HG03045 (cell line): ENCODE measurements at regions not wholly inside any gene's neighbourhood (a gene's known extent, or its start where the extent isn't known, plus 50 kb on each side); places are given as distances from the start of the nearest gene placed in this dataset.
A peak's percentile ranks its signal among the peaks of the same experiment; 100 is the strongest.
"Not testable (repeated sequence)": the region's sequence is repeated elsewhere in the genome, so short reads cannot be mapped to it uniquely, and the experiment has no call there.

Experiments
- ATAC-seq: cut with Tn5 transposase; IDR thresholded peaks from one replicate; pipeline ENCODE4 v1.9.1; 2021; ENCODE audit warnings: mild to moderate bottlenecking, moderate library complexity; ENCODE audit not compliant: unreplicated experiment

DNA sequence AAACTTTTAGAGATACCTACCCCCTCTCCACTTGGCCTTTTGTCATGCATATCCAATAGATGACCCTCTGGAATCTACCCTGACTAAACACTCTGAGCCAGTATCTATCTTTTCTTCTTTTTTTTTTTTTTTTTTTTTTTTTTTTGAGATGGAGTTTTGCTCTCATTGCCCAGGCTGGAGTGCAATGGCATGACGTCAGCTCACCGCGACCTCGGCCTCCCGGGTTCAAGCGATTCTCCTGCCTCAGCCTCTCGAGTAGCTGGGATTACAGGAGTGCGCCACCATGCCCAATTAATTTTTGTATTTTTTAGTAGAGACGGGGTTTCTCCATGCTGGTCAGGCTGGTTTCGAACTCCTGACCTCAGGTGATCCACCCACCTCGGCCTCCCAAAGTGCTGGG lies 50.8 kb upstream of the GRIN2B start:
- not testable (repeated sequence) for ATAC-seq

DNA sequence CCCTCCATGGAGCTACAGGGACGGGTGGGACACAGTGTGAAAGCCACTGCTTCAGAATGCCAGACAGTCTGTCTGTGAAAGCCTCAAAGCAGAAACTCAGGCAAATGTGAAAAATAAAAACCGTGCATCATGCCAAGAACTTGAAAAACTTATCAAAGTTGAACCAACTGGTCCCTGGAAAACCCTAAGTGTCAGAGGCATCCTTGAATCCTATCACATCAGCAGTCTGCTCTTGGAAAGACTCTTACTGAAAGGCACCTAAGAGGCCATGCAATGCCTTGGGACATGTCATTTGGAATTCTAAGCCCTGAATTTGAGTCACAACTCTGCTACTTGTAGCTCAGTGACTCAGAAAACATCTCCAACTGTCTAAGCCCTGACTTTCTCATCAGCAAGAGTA lies 62.4 kb upstream of the GRIN2B start:
- ATAC-seq = no peak

GRCh38 chr12:14048941-14049545 lies 67.6 kb upstream of the GRIN2B start:
- no peak for ATAC-seq

DNA sequence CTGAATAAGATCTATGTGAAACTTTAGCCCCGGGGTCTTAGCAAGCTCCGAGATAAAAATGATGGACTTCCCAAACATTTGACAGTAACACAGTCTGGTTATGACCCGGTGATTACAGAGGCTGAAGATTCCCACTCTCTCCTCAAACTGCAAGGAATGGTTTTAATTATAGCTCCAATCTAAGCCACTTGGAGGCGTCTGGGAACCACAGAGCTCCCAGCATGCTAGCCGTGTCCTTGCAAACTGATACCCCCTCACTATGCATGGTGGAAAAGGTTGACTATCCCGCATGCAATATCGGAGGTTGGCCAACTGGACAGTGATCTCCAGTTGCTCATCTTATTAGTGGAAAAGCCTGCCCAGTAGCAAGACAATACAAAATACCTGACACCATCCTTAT lies 76.5 kb upstream of the GRIN2B start:
- ATAC-seq = no peak

GRCh38 chr12:14058717-14059116 lies 77.3 kb upstream of the GRIN2B start:
- ATAC-seq = no peak

DNA sequence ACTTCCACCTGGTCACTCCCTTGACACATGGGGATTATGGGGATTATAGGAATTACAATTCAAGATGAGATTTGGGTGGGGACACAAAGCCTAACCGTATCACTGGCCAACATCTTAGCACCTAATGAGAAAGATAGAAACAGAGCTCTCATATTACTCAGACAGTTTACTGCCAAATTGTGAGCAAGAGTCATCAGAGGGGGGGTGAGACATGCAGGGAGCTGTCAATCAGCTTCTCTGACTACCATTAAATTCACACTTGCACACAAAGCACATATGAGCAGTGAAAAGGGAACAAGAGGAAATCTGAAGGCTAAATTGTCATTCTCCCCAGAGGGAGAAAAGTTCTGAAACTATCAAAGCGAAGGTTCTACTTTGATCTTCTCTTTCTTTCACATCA lies 78.1 kb upstream of the GRIN2B start:
- no peak for ATAC-seq

DNA sequence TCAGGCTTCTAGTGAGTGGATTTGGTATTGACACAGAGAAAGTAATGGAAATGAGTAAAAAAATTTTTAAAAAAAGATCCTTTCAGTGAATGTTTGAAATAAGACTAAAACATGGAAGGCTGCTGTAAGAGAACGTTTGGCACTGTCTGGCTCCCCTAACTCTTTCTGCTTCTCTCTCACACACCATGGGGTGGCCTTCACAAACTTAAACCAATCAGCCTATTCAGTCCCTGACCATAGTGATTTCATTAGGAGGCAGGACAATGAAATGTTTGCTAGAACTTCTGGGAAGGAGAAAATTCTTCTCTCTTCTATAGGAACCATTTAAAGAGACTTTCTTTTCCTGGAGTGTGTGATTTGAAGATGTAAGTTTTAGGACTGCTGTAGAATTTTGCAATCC lies 84.2 kb upstream of the GRIN2B start:
- no peak for ATAC-seq

DNA sequence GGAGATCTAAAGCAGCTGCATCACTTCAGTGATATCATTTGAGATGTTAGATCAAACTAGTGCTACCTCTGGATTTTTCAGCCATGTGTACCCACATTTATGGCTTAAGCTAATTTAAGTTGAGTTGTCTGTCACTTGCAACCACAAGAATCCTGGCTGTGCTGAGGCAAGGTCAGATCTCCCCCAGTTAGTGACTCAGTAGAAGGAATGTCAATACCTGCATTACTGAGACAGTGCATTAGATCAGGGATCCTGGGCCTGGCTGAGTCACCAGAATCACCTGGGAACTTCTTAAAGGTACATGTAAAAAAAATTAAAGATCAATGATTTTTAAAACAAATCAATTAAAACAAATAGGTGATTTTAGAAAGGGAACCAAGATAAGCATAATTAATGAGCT lies 84.6 kb upstream of the GRIN2B start:
- ATAC-seq = no peak

GRCh38 chr12:14068961-14069360 lies 87.6 kb upstream of the GRIN2B start:
- ATAC-seq = no peak

- no peak for ATAC-seq
Observed at GRCh38 chr12:14071833-14072232, 90.4 kb upstream of the GRIN2B start.

DNA sequence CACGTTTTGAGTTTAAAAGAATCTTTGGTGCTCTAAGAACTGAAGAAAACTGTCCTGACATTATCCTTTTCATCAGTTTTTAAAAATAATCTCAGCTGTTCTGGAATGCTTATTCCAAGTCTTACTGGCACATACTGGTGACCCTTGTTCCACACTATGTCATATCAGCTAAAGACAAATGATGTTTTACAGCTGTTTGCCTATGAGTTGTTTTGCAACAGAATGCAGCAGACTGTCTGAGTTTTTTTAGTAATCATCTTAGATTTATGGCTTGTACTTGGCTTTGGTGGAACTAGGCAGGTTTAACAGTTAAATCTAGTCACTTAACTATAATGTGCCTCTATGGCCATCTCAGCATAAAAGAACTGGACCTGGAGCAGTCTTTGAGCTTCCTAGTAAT lies 91.6 kb upstream of the GRIN2B start:
- no peak for ATAC-seq

GRCh38 chr12:14075797-14076393 lies 94.5 kb upstream of the GRIN2B start:
- ATAC-seq = no peak

- no peak for ATAC-seq
Observed at GRCh38 chr12:14076538-14076937, 95.1 kb upstream of the GRIN2B start.

- no peak for ATAC-seq
Observed at GRCh38 chr12:14086838-14087237, 105.4 kb upstream of the GRIN2B start.

DNA sequence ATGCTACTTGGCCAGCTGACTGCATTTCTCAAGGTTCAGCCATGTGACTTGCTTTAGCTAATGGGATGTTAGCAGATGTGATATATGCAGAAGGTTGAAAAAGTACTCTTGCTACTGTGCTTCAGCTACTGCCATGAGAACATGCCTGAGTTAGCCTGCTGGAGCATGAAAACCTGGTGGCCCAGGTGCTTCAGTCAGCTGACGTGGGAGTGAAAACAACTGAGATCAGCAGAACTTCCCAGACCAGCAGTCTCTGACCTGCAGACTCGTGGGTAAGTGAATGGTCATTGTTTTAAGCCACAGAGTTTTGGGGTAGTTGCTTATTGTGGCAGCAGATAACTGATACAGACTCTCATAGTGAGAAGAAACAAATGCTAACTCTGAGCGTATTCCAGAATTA lies 118.6 kb upstream of the GRIN2B start:
- no peak for ATAC-seq

- ATAC-seq = not testable (repeated sequence)
Observed at GRCh38 chr12:14101556-14101955, 120.2 kb upstream of the GRIN2B start.

DNA sequence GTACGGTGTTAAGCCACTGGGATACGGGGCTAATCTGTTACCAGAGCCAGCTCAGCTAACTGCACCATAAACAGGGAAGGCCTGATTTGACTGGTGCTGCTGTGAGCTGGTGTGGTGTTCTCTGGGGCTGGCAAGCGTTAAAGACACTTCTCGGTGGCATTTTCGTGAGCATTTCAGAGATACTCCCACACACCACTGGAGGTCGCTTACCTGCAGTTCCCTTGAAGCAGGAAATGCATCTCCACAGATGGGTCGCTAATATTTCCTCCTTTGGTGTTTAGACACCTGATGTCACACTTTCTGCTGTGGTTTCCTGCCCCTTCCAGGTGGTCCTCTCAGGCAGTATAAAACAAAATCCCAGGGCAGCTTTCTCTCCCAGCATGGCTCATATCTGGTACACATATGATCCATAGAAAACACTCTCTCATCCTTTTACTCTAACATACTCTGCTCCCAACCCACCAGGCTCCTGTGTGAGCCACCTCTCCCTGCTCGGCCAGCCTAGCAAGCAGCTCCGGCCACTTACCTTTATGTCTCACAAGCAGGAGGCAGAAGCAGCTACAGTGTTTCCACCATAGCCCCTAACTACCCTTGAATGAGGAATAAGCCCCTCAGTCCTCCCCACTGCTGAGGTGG lies 129.9 kb upstream of the GRIN2B start:
- ATAC-seq = peak; percentile 81

DNA sequence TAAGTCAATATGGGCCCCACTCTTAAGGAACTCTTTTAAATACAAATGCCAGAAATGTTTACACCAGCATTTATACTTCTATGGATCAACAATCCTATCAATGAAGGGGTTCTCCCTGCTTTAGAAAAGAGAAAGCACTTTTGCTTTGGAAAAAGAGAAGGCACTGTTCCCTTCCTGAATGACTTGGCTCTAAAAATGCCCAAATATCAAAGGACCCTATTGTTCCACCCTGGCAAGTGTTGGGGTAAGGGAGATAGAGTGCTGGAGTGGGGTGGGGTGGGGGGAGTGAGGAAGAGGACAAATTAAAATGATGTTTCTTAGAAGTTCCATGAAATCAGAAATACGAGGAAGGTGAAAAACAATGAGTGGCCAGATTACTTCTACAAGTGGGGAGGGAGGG lies 131.6 kb upstream of the GRIN2B start:
- no peak for ATAC-seq

- no peak for ATAC-seq
Observed at GRCh38 chr12:14126692-14127091, 145.3 kb upstream of the GRIN2B start.

GRCh38 chr12:14129611-14130195 lies 148.3 kb upstream of the GRIN2B start:
- ATAC-seq = no peak

GRCh38 chr12:14135996-14136395 lies 154.6 kb upstream of the GRIN2B start:
- no peak for ATAC-seq

GRCh38 chr12:14138495-14138894 lies 157.1 kb upstream of the GRIN2B start:
- no peak for ATAC-seq
